HEK293 (cell line): ENCODE measurements at regions not wholly inside any gene's neighbourhood (a gene's known extent, or its start where the extent isn't known, plus 50 kb on each side); places are given as distances from the start of the nearest gene placed in this dataset.

Experiments used
- BCL11A ChIP-seq: fragments of 450-650 bp; formaldehyde crosslinking; IDR thresholded peaks from 2 replicates; pipeline ENCODE4 v1.5.1; 2016; ENCODE audit warnings: low read depth, missing biosample characterization, missing genetic modification characterization
- BCL11B ChIP-seq: fragments of 450-650 bp; formaldehyde crosslinking; IDR thresholded peaks from 2 replicates; pipeline ENCODE4 v1.5.1; 2016; ENCODE audit warnings: low read depth, missing biosample characterization, missing genetic modification characterization
- HOXD13 ChIP-seq: sonication (generic); formaldehyde crosslinking; IDR thresholded peaks from 2 replicates; pipeline ENCODE4 v1.8.0; 2022; ENCODE audit warnings: missing genetic modification reagents, borderline replicate concordance
- TRIM28 ChIP-seq: IDR thresholded peaks from 2 replicates; pipeline ENCODE4 v1.6.1; 2011; ENCODE audit warnings: low read length, control low read depth, borderline replicate concordance
- ZBTB21 ChIP-seq: fragments of 450-650 bp; formaldehyde crosslinking; IDR thresholded peaks from 2 replicates; pipeline ENCODE4 v1.5.1; 2017; ENCODE audit warnings: missing biosample characterization, missing genetic modification characterization
- ZNF146 ChIP-seq: fragments of 450-650 bp; formaldehyde crosslinking; IDR thresholded peaks from 2 replicates; pipeline ENCODE4 v1.5.1; 2016; ENCODE audit warnings: missing biosample characterization, missing genetic modification characterization
- ZNF202 ChIP-seq: fragments of 450-650 bp; formaldehyde crosslinking; IDR thresholded peaks from 2 replicates; pipeline ENCODE4 v1.5.1; 2016; ENCODE audit warnings: missing biosample characterization, missing genetic modification characterization, borderline replicate concordance
- ZNF214 ChIP-seq: fragments of 450-650 bp; formaldehyde crosslinking; IDR thresholded peaks from 2 replicates; pipeline ENCODE4 v1.5.1; 2017; ENCODE audit warnings: missing biosample characterization, mild to moderate bottlenecking, missing genetic modification characterization, borderline replicate concordance
- ZNF311 ChIP-seq: fragments of 450-650 bp; formaldehyde crosslinking; IDR thresholded peaks from 2 replicates; pipeline ENCODE4 v1.5.1; 2017; ENCODE audit warnings: missing biosample characterization, missing genetic modification characterization, borderline replicate concordance
- ZNF623 ChIP-seq: fragments of 450-650 bp; formaldehyde crosslinking; IDR thresholded peaks from 2 replicates; pipeline ENCODE4 v1.5.1; 2016; ENCODE audit warnings: missing biosample characterization, missing genetic modification characterization
- ZNF624 ChIP-seq: fragments of 450-650 bp; formaldehyde crosslinking; IDR thresholded peaks from 2 replicates; pipeline ENCODE4 v1.5.1; 2017; ENCODE audit warnings: missing biosample characterization, missing genetic modification characterization
- ZNF660 ChIP-seq: fragments of 450-650 bp; IDR thresholded peaks from 2 replicates; pipeline ENCODE4 v1.5.1; 2018; ENCODE audit warnings: missing biosample characterization, mild to moderate bottlenecking, missing genetic modification characterization
- ZNF791 ChIP-seq: fragments of 450-650 bp; formaldehyde crosslinking; IDR thresholded peaks from 2 replicates; pipeline ENCODE4 v1.5.1; 2016; ENCODE audit warnings: missing biosample characterization, missing genetic modification characterization
- TF ChIP-seq, protein P1 (sequence below): fragments of 450-650 bp; formaldehyde crosslinking; IDR thresholded peaks from 2 replicates; pipeline ENCODE4 v1.5.1; 2016; ENCODE audit warnings: missing biosample characterization, missing genetic modification characterization
- TF ChIP-seq, protein P2 (sequence below): fragments of 450-650 bp; formaldehyde crosslinking; optimal IDR thresholded peaks from 2 replicates; pipeline ENCODE3; 2016; ENCODE audit warnings: missing biosample characterization, mild to moderate bottlenecking, missing genetic modification characterization
- TF ChIP-seq, protein P3 (sequence below): fragments of 450-650 bp; formaldehyde crosslinking; IDR thresholded peaks from 2 replicates; pipeline ENCODE4 v1.5.1; 2016; ENCODE audit warnings: missing biosample characterization, missing genetic modification characterization
- TF ChIP-seq, protein P4 (sequence below): fragments of 450-650 bp; formaldehyde crosslinking; IDR thresholded peaks from 2 replicates; pipeline ENCODE4 v1.5.1; 2016; ENCODE audit warnings: missing biosample characterization, missing genetic modification characterization
- TF ChIP-seq, protein P5 (sequence below): fragments of 450-650 bp; formaldehyde crosslinking; IDR thresholded peaks from 2 replicates; pipeline ENCODE4 v1.5.1; 2016; ENCODE audit warnings: missing biosample characterization, missing genetic modification characterization
- TF ChIP-seq, protein P6 (sequence below): fragments of 450-650 bp; formaldehyde crosslinking; IDR thresholded peaks from 2 replicates; pipeline ENCODE4 v1.5.1; 2016; ENCODE audit warnings: missing biosample characterization, missing genetic modification characterization, borderline replicate concordance
- TF ChIP-seq, protein P7 (sequence below): fragments of 450-650 bp; formaldehyde crosslinking; IDR thresholded peaks from 2 replicates; pipeline ENCODE4 v1.5.1; 2016; ENCODE audit warnings: missing biosample characterization, missing genetic modification characterization
- TF ChIP-seq, protein P8 (sequence below): fragments of 450-650 bp; formaldehyde crosslinking; IDR thresholded peaks from 2 replicates; pipeline ENCODE4 v1.5.1; 2016; ENCODE audit warnings: missing biosample characterization, missing genetic modification characterization
- TF ChIP-seq, protein P9 (sequence below): fragments of 450-650 bp; formaldehyde crosslinking; IDR thresholded peaks from 2 replicates; pipeline ENCODE4 v1.5.1; 2016; ENCODE audit warnings: missing biosample characterization, missing genetic modification characterization

DNA sequence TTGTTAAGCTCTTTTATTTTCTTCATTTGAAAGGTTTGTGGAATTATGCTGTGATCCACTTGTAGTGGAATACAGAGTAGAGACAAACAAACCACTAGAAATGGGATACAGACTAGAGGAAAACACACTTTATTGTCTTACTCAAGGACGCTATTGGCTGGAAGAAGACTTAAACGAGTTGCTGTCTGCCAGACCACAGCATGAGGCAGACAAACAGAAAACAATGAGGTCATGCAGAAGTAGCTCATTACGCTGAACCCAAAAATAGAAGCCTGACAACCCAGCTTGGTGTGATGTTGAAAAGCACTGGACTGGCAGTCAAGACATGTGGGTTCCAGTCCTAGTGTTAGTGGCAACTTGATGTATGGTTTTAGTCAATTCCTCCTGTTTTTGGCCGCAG is 62.4 kb upstream of the P3H2 start (continued):
- peak; percentile 90 for TF ChIP-seq ZBTB21 (tag by site-specific recombination)
- TF ChIP-seq ZNF311 (tag by site-specific recombination) = no peak
- no peak for TF ChIP-seq ZNF214 (tag by site-specific recombination)
- no peak for TF ChIP-seq BCL11A
- peak; percentile 89 for TF ChIP-seq HOXD13
- TF ChIP-seq, protein P1, sequence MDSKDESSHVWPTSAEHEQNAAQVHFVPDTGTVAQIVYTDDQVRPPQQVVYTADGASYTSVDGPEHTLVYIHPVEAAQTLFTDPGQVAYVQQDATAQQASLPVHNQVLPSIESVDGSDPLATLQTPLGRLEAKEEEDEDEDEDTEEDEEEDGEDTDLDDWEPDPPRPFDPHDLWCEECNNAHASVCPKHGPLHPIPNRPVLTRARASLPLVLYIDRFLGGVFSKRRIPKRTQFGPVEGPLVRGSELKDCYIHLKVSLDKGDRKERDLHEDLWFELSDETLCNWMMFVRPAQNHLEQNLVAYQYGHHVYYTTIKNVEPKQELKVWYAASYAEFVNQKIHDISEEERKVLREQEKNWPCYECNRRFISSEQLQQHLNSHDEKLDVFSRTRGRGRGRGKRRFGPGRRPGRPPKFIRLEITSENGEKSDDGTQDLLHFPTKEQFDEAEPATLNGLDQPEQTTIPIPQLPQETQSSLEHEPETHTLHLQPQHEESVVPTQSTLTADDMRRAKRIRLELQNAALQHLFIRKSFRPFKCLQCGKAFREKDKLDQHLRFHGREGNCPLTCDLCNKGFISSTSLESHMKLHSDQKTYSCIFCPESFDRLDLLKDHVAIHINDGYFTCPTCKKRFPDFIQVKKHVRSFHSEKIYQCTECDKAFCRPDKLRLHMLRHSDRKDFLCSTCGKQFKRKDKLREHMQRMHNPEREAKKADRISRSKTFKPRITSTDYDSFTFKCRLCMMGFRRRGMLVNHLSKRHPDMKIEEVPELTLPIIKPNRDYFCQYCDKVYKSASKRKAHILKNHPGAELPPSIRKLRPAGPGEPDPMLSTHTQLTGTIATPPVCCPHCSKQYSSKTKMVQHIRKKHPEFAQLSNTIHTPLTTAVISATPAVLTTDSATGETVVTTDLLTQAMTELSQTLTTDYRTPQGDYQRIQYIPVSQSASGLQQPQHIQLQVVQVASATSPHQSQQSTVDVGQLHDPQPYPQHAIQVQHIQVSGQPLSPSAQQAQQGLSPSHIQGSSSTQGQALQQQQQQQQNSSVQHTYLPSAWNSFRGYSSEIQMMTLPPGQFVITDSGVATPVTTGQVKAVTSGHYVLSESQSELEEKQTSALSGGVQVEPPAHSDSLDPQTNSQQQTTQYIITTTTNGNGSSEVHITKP (tag by site-specific recombination) = peak; percentile 65; the same call in 1 of the 2 replicates
- TF ChIP-seq ZNF624 (tag by site-specific recombination) = no peak
- TF ChIP-seq, protein P2, sequence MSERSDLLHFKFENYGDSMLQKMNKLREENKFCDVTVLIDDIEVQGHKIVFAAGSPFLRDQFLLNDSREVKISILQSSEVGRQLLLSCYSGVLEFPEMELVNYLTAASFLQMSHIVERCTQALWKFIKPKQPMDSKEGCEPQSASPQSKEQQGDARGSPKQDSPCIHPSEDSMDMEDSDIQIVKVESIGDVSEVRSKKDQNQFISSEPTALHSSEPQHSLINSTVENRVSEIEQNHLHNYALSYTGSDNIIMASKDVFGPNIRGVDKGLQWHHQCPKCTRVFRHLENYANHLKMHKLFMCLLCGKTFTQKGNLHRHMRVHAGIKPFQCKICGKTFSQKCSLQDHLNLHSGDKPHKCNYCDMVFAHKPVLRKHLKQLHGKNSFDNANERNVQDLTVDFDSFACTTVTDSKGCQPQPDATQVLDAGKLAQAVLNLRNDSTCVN = no peak
- TF ChIP-seq, protein P3, sequence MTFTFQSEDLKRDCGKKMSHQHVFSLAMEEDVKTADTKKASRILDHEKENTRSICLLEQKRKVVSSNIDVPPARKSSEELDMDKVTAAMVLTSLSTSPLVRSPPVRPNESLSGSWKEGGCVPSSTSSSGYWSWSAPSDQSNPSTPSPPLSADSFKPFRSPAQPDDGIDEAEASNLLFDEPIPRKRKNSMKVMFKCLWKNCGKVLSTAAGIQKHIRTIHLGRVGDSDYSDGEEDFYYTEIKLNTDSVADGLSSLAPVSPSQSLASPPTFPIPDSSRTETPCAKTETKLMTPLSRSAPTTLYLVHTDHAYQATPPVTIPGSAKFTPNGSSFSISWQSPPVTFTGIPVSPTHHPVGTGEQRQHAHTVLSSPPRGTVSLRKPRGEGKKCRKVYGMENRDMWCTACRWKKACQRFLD = no peak
- TF ChIP-seq ZNF202 (tag by site-specific recombination) = no peak
- TF ChIP-seq, protein P4, sequence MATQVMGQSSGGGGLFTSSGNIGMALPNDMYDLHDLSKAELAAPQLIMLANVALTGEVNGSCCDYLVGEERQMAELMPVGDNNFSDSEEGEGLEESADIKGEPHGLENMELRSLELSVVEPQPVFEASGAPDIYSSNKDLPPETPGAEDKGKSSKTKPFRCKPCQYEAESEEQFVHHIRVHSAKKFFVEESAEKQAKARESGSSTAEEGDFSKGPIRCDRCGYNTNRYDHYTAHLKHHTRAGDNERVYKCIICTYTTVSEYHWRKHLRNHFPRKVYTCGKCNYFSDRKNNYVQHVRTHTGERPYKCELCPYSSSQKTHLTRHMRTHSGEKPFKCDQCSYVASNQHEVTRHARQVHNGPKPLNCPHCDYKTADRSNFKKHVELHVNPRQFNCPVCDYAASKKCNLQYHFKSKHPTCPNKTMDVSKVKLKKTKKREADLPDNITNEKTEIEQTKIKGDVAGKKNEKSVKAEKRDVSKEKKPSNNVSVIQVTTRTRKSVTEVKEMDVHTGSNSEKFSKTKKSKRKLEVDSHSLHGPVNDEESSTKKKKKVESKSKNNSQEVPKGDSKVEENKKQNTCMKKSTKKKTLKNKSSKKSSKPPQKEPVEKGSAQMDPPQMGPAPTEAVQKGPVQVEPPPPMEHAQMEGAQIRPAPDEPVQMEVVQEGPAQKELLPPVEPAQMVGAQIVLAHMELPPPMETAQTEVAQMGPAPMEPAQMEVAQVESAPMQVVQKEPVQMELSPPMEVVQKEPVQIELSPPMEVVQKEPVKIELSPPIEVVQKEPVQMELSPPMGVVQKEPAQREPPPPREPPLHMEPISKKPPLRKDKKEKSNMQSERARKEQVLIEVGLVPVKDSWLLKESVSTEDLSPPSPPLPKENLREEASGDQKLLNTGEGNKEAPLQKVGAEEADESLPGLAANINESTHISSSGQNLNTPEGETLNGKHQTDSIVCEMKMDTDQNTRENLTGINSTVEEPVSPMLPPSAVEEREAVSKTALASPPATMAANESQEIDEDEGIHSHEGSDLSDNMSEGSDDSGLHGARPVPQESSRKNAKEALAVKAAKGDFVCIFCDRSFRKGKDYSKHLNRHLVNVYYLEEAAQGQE (tag by site-specific recombination) = no peak
- TF ChIP-seq, protein P5, sequence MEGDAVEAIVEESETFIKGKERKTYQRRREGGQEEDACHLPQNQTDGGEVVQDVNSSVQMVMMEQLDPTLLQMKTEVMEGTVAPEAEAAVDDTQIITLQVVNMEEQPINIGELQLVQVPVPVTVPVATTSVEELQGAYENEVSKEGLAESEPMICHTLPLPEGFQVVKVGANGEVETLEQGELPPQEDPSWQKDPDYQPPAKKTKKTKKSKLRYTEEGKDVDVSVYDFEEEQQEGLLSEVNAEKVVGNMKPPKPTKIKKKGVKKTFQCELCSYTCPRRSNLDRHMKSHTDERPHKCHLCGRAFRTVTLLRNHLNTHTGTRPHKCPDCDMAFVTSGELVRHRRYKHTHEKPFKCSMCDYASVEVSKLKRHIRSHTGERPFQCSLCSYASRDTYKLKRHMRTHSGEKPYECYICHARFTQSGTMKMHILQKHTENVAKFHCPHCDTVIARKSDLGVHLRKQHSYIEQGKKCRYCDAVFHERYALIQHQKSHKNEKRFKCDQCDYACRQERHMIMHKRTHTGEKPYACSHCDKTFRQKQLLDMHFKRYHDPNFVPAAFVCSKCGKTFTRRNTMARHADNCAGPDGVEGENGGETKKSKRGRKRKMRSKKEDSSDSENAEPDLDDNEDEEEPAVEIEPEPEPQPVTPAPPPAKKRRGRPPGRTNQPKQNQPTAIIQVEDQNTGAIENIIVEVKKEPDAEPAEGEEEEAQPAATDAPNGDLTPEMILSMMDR (tag by site-specific recombination) = no peak
- no peak for TF ChIP-seq ZNF623
- no peak for TF ChIP-seq BCL11B (tag by site-specific recombination)
- TF ChIP-seq ZNF791 (tag by site-specific recombination) = no peak
- TF ChIP-seq ZNF146 (tag by site-specific recombination) = no peak
- TF ChIP-seq, protein P6, sequence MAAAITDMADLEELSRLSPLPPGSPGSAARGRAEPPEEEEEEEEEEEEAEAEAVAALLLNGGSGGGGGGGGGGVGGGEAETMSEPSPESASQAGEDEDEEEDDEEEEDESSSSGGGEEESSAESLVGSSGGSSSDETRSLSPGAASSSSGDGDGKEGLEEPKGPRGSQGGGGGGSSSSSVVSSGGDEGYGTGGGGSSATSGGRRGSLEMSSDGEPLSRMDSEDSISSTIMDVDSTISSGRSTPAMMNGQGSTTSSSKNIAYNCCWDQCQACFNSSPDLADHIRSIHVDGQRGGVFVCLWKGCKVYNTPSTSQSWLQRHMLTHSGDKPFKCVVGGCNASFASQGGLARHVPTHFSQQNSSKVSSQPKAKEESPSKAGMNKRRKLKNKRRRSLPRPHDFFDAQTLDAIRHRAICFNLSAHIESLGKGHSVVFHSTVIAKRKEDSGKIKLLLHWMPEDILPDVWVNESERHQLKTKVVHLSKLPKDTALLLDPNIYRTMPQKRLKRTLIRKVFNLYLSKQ (tag by site-specific recombination) = no peak
- TF ChIP-seq, protein P7, sequence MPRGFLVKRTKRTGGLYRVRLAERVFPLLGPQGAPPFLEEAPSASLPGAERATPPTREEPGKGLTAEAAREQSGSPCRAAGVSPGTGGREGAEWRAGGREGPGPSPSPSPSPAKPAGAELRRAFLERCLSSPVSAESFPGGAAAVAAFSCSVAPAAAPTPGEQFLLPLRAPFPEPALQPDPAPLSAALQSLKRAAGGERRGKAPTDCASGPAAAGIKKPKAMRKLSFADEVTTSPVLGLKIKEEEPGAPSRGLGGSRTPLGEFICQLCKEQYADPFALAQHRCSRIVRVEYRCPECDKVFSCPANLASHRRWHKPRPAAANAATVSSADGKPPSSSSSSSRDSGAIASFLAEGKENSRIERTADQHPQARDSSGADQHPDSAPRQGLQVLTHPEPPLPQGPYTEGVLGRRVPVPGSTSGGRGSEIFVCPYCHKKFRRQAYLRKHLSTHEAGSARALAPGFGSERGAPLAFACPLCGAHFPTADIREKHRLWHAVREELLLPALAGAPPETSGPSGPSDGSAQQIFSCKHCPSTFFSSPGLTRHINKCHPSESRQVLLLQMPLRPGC (tag by site-specific recombination) = peak; percentile 91
- peak; percentile 91 for TF ChIP-seq ZNF660 (tag by site-specific recombination)
- TF ChIP-seq TRIM28 = peak; percentile 80; the same call in 1 of the 2 replicates
- TF ChIP-seq, protein P8, sequence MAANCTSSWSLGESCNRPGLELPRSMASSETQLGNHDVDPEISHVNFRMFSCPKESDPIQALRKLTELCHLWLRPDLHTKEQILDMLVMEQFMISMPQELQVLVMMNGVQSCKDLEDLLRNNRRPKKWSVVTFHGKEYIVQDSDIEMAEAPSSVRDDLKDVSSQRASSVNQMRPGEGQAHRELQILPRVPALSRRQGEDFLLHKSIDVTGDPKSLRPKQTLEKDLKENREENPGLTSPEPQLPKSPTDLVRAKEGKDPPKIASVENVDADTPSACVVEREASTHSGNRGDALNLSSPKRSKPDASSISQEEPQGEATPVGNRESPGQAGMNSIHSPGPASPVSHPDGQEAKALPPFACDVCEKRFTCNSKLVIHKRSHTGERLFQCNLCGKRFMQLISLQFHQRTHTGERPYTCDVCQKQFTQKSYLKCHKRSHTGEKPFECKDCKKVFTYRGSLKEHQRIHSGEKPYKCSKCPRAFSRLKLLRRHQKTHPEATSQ (tag by site-specific recombination) = no peak
- TF ChIP-seq, protein P9, sequence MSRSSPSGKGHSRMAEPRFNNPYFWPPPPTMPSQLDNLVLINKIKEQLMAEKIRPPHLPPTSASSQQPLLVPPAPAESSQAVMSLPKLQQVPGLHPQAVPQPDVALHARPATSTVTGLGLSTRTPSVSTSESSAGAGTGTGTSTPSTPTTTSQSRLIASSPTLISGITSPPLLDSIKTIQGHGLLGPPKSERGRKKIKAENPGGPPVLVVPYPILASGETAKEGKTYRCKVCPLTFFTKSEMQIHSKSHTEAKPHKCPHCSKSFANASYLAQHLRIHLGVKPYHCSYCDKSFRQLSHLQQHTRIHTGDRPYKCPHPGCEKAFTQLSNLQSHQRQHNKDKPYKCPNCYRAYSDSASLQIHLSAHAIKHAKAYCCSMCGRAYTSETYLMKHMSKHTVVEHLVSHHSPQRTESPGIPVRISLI (tag by site-specific recombination) = peak; percentile 58; the same call in 1 of the 2 replicates
